ENCODE measurements at regions not wholly inside any gene's neighbourhood (a gene's known extent, or its start where the extent isn't known, plus 50 kb on each side); places are given as distances from the start of the nearest gene placed in this dataset.

DNA sequence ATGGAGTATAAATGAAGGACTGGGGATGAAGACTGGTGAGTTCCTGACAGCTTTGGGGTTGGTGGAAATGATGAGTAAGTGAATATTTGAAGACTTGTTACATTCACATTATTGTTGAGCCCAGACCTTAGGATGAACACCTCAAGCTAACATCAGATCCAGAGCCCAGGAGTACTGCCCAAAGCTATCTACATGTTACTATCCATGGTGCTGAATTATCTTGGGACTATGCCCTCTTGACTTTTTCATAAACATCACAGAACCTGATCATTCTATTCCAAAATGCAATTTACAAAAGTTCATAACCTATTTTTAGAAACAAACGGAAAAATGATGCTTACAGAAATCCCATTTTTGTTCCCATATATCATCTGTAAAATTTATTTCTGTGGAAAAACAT is 613.3 kb downstream of the TUSC7 start:
- DNase-seq: no peak

GRCh38 chr3:117346901-117347300 is 637.3 kb downstream of the TUSC7 start:
- DNase-seq: no peak

- no peak for DNase-seq
Observed at GRCh38 chr3:117348884-117349283, 639.3 kb downstream of the TUSC7 start.

DNA sequence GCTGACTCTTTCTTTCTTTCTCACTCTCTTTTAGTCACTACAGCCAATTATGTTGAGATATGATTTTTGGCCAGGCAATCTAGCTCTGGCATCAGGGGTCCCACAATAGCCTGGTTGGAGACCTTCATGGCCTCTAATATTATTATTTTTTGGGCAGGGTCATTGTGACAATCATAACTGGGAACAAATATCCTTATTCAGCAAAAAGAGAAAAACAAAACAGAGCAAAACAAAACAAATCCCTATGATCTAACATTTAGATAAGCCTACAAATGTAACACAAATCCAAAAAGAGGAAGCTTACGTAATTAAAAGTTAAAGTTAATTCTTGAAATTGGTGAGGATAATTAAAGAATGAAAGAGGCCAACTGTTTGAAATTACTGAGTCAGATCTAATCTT is 640.0 kb downstream of the TUSC7 start:
- DNase-seq: no peak

DNA sequence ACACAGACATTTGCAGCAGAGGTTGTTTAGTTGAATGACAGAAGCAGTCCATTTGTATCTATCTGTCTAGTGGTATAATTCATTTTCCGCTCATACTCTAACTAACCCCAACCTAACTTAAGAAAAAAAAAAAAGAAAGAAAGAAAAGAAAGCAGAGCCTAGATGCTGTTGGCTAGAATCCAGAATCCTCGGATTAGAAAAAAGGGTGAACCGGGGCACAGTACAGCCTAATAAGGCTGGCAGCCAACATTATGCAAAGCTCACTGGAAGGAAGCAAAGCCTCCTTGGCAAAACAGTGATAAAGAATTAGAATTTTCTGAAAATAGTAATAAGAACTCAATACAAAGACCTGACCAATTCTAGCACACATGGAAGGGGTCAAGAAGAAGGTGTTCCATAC is 640.8 kb downstream of the TUSC7 start:
- DNase-seq: no peak

DNA sequence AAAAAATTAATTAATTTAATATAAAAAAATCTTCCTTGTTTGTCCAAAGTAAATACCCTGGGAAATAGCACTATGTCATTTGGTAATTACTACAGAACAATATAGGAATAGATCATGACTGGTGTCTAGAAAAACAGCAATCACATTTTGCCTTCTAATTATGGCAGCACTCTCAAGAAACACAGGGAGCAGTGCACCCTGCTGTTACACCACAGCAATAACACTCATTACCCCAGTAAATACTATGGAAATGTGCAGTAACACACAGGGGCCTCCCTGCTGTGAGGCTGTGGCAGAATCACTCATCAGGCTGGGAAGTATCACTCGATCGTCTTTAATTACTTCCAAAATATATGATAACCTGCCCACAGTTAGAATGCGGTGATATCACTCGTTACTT is 646.0 kb downstream of the TUSC7 start:
- no peak for DNase-seq

DNA sequence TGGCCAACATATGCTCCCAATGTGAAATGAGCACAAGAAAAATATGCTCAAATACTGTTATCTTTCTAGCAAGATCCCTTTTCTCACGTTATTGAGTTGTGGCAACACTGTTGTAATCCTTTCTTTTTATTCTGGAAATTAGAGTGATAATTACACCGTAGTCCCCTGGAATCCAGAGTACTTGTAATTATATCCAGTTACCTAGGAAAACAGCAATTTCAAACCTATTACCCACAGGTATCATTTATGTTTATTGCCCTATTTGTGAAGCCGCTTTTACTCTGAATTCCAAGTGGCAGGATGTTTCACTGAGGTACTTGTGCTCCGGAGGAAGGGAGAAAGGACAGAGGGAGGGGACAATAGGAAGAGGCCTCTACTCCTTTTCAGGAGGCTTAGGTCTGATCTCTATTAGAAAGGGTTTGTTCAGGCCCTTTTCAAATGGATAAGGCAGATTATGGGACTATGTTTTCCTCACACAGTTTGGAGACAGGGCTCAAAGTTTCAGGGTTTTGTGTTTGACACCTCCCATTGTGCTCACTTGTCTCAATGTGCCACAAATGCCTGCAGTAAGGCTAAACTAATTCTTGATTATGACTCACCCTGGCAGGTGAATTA is 646.6 kb downstream of the TUSC7 start:
- no peak for DNase-seq

DNA sequence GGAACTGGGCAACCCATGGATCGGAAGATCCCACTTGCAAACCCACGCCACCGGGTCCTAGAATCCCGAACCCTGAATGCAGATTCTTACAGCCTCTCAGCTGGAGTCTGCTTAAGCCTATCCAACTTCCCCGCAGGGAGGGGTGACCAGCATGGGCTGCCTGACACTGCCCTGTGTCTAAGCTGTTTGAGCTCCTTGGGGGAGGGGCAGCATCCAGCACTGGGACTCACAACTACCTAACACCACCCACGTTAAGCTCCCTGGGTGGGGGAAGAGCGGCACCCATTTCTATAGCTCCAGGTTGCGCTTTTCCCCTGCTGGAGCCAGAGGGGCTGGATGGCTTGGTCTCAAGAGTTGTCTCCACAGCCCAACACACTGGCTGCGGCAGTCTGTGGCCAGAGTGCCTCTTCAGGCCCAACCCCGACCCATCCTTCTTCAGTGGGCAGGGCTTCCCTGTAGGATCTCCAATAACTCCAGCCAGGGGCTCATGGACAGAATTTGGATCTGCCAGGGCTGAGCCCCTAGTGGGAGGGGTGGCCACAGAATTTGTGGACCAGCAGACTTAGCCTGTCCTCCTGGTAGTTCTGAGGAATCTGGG is 649.2 kb downstream of the TUSC7 start:
- no peak for DNase-seq

DNA sequence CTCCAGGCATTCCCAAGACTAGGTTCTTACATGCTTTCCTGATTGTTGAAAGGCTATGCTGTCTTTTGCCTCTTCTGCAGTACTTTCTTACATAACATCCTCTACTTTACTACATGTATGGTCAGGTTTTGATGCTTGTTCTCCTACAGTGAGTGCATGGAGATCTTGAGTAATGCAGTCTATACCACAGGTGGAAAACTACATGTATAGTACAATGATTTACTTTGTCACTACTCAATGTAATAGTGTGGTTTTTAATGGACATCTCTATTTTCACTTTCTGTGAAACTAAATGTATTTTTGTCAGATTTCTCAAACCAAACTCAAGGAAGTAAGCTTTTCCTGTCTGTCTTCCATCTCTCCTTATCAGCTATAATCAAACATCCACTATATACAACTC is 657.0 kb downstream of the TUSC7 start:
- DNase-seq: no peak

DNA sequence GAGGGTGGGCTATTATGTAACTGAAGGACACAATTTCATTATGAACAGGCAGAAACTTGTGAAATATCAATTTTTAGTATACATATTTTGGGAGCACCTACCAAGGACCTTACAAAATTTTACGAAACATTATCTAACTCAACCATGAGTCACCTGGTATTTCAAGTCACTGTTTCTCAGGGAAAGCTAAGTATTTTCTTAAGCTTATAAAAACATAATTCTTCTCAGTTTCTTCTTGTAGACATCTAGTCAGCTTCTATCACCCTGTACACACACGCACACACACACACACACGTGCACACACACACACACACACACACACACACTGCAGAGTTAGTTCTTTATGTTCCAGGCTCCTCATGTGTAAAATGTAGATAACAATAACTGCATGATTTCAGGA is 658.3 kb downstream of the TUSC7 start:
- DNase-seq: no peak

GRCh38 chr3:117380631-117381030 is 671.1 kb downstream of the TUSC7 start:
- DNase-seq: no peak

GRCh38 chr3:117393119-117393518 is 683.5 kb downstream of the TUSC7 start:
- DNase-seq: no peak

- no peak for DNase-seq
Observed at GRCh38 chr3:117398141-117398899, 688.7 kb downstream of the TUSC7 start.

DNA sequence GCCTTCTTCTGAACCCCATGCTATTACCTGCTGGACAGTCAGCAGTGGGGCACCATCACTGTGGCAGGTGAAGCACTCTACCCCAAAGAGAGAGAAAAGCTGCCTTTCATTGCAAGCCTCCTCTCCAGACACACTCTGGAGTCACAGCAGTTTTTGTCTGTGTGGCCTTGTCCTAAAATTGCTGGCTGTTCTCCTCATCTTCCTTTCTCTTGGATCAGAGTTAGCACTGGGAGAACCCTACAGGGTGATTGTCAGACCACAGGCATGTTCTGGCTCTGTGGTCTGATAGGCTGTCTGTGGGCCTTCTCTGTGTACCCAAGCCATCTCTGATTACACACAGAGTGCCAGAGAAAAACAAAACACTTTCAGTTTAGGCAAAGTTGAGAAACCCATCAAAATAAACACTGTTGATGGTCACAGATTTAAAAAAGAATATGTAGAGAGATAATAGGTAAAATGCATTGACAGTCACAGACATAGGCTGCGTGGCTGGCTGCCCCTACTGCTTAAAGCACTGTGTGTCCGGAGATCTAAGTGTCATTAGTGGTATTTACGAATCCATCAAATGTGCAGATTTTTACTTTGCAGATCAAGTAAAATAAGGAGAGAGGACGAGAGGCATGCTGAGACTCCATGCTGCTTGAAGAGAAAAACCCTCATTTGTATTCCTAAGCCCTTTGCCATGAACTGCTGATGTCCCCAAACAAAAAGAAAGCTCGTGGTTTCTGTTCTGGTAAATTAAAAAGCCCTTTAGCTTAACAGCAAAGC is 689.9 kb downstream of the TUSC7 start:
- DNase-seq: no peak

DNA sequence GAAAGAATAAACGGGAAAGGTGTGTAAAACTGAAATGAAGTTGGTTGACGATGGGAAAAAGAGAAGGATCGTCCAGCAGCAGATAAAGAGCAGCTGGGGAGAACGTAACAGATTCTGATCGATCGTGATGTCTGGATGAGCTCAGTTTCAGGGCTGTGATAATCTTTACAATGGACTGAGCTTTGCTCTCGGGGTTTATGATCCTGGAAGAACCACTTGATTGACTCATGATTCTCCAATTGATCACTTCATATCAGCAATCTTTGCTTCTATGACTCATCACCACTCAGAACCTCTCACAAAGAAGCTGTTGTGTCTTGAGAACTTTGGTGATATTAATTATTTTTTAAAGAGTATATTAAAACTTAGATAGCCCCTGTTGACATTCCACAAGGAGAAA is 690.7 kb downstream of the TUSC7 start:
- DNase-seq: no peak

DNA sequence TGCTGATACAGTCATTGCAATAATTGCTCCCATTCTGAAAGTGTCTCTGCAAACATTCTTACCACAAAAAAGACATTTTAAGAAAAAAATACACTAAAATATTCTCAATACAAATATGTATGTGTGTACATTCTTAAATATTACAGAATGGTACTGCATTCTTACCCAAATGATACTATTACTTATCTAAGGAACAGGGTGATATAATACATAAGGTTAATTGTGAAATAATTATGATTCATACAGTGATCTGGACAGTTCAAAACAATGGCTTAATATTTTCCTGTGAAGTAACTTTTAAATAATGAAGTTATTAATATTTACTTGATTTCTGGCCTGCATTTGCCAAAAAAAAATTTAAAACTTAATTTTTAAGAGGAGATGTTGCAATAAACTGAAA is 694.6 kb downstream of the TUSC7 start:
- no peak for DNase-seq

- no peak for DNase-seq
Observed at GRCh38 chr3:117404730-117405129, 695.2 kb downstream of the TUSC7 start.

DNA sequence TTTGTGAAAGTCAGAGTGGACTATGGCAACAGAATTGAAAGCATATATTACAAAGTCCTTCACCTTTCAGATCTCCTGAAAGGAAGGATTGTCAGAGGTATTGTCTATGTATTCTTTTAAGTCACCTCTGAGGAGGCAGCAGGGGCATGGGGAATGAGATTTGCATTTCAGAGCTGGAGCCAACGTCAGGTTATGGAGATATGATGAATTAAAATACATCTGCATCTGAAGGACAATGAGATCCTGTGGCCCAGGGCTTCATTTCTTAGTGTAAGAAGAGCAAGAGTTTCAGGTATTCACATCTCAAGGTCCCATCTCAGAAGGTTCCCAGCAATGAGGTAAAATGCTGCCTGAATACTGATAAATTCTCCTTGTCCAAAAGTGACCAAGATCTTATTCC is 695.8 kb downstream of the TUSC7 start:
- DNase-seq: no peak

DNA sequence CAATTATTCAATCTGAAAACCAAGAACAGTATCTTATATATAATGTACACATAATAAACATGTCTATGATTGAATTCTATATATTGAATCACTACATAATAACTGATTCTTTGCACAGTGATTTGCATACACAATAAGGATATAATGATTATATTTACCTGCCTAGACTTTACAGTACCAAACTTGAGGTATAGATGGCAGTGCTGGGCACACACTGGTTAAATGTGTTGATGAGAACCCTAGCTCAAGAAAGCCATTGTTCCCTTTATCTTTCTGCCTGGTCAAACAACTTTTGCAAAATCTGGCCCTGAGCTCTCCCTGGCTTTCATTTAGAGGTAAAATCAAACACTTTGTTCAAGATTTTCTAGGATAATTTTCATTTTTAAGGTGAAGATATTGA is 697.7 kb downstream of the TUSC7 start:
- peak; percentile 0 for DNase-seq

DNA sequence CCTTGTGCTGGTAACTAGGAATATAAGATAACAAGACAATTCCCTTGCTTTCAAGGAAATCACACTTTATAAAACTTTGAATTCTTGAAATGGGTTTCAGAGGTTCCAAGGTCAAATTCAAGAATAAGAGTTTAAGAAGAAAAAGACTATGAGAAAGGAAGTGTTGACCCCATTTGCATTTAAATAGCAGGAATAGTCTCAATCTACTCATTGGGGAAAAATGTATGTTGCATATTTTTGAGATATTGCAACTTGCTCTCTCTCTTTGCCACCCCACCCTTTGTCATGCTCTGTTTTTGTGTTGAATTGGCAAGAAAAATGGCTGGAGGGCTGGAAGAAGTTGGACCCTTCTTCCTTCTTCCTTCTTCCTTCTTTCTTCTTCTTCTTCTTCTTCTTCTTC is 699.2 kb downstream of the TUSC7 start:
- DNase-seq: no peak

DNA sequence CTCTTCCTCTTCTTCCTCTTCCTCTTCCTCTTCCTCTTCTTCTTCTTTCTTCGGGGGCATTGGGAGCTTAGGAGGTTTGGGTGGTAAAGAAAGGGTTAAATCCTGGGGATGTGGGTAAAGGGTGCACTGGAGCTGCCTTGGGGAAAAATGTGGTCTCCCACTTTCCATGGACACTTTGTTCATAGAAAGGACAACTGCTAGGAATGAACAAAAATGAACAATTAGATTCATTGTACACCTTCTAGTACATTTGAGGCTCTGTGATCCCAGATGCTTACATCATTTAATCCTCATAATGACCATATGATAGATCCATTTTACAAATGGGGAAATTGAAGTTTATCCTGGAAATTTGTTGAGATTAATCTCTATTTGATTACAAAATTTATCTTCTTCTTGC is 699.7 kb downstream of the TUSC7 start:
- no peak for DNase-seq

DNA sequence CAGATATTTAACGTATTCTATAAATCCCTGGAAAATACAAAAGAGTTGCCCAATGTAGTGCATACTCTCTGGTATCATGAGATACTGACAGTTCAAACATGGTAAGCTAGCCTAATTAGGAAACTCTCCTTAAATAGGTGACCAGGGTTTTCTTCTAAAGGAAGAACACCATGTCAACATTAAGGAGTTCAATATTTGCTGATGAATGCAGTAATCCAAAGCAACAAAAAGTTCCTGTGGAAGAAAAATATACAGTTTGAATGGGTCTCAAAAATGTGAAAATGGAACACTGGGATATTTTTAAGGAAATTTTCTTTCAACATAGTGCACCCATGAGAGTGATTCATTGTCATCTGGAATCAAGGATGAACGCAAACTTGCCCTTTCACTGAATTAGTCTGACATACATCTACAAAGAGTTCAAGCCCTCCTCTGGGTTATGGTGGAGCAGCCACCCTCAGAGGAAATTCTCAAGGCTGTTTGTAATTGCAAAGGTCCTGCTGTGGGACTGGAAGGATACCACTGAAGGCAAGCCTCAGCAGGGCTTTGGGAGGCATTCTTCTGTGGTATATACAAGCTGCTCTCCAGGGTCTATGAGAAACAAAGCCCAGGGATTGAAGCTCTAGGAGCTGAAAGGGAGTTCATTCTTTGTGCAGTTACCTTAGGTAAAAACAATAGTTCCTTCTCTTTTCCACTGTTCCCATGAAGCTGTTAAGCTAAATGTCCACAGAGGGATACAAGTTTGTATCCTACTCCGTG is 700.3 kb downstream of the TUSC7 start:
- DNase-seq: no peak

GRCh38 chr3:117411971-117412370 is 702.4 kb downstream of the TUSC7 start:
- DNase-seq: no peak
